Hematopoietic multipotent progenitor cell treated with erythropoietin and hydrocortisone succinate and interleukin-3 and kit ligand, for 8 days (in vitro differentiated cells): ENCODE measurements at regions not wholly inside any gene's neighbourhood (a gene's known extent, or its start where the extent isn't known, plus 50 kb on each side); places are given as distances from the start of the nearest gene placed in this dataset.

Experiments
- DNase-seq: peaks from one replicate; pipeline ENCODE4 v3.0.0-alpha.2; 2015

GRCh38 chr6:21523652-21524051 is 69.9 kb upstream of the SOX4 start:
- no peak for DNase-seq

- no peak for DNase-seq
These were observed 69.3 kb upstream of the SOX4 start for GRCh38 chr6:21524201-21524600.

DNA sequence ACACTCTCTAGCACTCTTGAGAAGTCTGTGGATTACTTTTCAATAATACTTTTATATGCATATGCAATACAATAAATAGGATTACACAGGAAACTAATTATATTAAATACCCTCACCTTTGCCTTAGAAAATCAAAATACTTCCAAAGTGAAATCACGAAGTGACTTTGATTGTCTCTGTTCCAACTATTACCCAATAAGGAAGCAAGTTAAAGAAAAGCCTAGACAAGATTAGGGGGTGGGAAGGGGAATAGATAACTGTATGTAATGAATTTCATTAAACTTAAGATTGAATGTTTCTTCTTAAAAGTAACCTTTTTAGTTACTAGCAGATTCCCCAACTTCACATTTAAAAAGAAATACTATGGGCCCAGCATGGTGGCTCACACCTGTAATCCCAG is 66.6 kb upstream of the SOX4 start:
- no peak for DNase-seq

DNA sequence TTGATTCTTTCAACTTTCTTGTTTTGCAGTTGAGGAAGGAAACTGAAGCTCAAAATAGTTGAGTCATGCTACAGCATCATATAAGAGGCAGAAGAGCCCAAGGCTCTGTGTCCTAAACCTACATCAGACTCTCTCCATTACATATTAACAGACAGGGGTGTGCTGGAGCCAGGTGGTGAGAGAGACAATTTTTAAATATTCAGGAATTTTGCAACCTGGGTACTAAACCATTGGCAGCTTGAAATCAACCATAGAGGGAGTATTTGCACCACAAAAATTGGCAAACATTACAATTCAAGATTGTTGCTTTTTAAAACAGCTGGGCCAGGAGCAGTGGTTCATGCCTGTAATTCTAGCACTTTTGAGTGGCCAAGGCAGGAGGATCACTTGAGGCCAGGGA is 65.8 kb upstream of the SOX4 start:
- no peak for DNase-seq

DNA sequence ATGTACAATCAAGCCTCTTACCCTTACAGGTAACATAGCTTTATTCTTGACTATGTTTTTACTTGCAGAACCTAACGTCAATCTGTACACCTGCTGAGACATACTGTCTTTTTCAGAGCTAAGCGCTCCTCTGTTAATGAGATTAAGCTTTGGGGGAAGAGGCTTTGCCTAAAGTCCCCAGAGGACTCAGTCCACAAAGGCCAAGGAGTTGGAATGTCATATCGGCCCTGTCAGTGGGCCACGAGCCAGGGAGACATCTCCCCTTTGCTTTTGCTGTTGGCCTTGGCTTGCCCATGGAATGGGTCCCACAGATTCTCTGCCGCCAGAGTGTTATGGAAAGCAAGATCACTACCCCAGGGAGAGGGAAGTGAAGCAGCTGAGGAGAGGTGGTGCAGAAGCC is 64.1 kb upstream of the SOX4 start:
- DNase-seq, result no peak

- no peak for DNase-seq
These were observed 62.2 kb upstream of the SOX4 start for GRCh38 chr6:21531393-21531792.

- DNase-seq, result no peak
These were observed 59.9 kb upstream of the SOX4 start for GRCh38 chr6:21533678-21534077.

GRCh38 chr6:21536280-21536766 is 57.2 kb upstream of the SOX4 start:
- no peak for DNase-seq

DNA sequence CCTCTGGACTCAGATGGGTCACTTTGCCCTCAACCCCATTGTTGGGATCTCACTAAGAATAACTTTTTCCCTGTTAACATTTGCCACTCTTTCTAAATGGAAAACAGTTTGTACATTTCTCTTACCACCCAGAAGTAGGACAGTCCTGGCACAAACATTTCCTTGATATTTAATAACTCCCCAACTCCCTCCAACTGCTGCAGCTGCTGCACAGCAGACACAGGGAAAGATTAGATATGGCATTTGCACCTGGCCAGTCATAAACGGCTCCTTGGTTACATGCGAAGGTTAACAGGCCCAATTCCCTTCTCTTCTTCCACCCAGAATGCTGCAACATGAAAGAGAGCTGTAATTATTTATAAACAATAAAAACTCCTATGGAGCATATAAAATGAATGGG is 55.9 kb upstream of the SOX4 start:
- no peak for DNase-seq

DNA sequence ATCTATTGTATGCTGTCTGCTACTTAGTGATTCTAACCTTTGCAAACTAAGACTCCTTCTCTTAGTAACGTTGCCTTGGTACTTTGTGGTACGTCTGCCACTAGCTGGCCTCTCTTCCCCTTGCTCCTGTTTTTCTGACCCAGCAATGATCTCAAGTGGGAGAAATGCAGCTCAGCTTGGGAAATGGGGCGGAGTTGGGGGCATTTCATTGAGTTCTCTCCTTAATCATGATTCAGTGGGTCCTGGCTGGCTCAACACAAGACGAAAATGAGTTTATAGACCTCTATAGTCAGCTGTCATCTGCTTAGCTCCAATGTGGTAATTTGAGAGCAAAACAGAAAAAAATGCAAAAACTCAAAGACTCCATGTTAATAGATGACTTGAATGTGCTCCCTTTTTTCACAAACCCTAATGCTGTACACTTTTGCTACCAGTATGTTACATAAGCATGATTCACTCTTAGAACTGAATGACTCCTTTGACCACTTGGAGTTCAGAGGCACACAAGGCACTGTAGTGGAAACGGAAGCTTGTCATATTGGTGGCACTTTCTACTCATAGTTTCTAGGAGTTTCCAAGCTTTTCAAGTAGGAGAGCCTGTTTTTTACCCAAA is 55.3 kb upstream of the SOX4 start:
- DNase-seq, result no peak

DNA sequence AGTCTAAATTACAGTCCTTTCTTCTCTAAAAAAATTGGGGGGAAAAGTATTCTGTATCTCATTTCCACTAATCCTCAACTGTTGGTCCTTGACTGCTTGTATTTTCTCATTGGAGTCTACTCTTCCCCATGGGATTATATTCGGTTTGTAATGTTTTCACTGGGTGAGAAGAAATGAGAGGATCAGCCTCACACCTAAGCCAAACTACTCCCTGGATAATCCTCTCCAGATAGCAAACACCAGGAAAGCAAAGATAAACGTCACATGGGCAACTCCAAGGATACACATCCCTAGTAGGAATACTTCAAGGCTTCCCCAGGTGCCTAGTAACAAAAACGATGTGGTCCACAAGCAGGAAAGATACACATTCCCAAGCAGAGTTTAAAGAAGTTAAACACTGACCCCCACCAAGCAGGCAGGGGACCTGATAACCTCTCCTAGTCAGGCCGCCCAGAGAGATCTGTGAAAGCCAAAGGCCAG is 53.9 kb upstream of the SOX4 start:
- DNase-seq, result no peak
